GM21526 (cell line): ENCODE measurements at regions not wholly inside any gene's neighbourhood (a gene's known extent, or its start where the extent isn't known, plus 50 kb on each side); places are given as distances from the start of the nearest gene placed in this dataset.

Experiments used
- ATAC-seq: cut with Tn5 transposase; IDR thresholded peaks from one replicate; pipeline ENCODE4 v1.9.1; 2021; ENCODE audit warnings: moderate library complexity; ENCODE audit not compliant: unreplicated experiment, low FRiP score

- ATAC-seq: no peak
These were observed 229.2 kb upstream of the CHRNA7 start for GRCh38 chr15:31801152-31801551.

- ATAC-seq: no peak
These were observed 227.6 kb upstream of the CHRNA7 start for GRCh38 chr15:31802761-31803160.

GRCh38 chr15:31803388-31803884, 226.9 kb upstream of the CHRNA7 start:
- no peak for ATAC-seq

- ATAC-seq: no peak
These were observed 225.1 kb upstream of the CHRNA7 start for GRCh38 chr15:31805090-31805662.

GRCh38 chr15:31806106-31806505, 224.2 kb upstream of the CHRNA7 start:
- ATAC-seq: no peak

- no peak for ATAC-seq
These were observed 218.7 kb upstream of the CHRNA7 start for GRCh38 chr15:31811641-31812040.

- ATAC-seq: no peak
These were observed 216.2 kb upstream of the CHRNA7 start for GRCh38 chr15:31814082-31814481.

GRCh38 chr15:31815411-31816155, 214.7 kb upstream of the CHRNA7 start:
- no peak for ATAC-seq

- no peak for ATAC-seq
These were observed 207.9 kb upstream of the CHRNA7 start for GRCh38 chr15:31822463-31822862.

- no peak for ATAC-seq
These were observed 206.3 kb upstream of the CHRNA7 start for GRCh38 chr15:31824024-31824423.

- ATAC-seq: no peak
These were observed 201.7 kb upstream of the CHRNA7 start for GRCh38 chr15:31828594-31828993.

- ATAC-seq: no peak
These were observed 199.7 kb upstream of the CHRNA7 start for GRCh38 chr15:31830591-31830990.

GRCh38 chr15:31831596-31831995, 198.7 kb upstream of the CHRNA7 start:
- no peak for ATAC-seq

- ATAC-seq: no peak
These were observed 195.7 kb upstream of the CHRNA7 start for GRCh38 chr15:31834654-31835053.

- no peak for ATAC-seq
These were observed 190.9 kb upstream of the CHRNA7 start for GRCh38 chr15:31839388-31839787.

- no peak for ATAC-seq
These were observed 189.4 kb upstream of the CHRNA7 start for GRCh38 chr15:31840849-31841476.

- ATAC-seq: no peak
These were observed 187.7 kb upstream of the CHRNA7 start for GRCh38 chr15:31842532-31843195.

- ATAC-seq: no peak
These were observed 186.8 kb upstream of the CHRNA7 start for GRCh38 chr15:31843426-31844055.

- no peak for ATAC-seq
These were observed 184.5 kb upstream of the CHRNA7 start for GRCh38 chr15:31845791-31846190.

- no peak for ATAC-seq
These were observed 182.4 kb upstream of the CHRNA7 start for GRCh38 chr15:31847961-31848360.

GRCh38 chr15:31848621-31849020, 181.7 kb upstream of the CHRNA7 start:
- ATAC-seq: no peak
